ENCODE measurements at regions not wholly inside any gene's neighbourhood (a gene's known extent, or its start where the extent isn't known, plus 50 kb on each side); places are given as distances from the start of the nearest gene placed in this dataset.

GRCh38 chr19:32168606-32169005 is 176.8 kb upstream of the ZNF507 start:
- H4K8ac ChIP-seq (ENCODE audit: low read depth in 2 of 2, low read length in 2 of 2) = no peak overlapping the region
- H2BK15ac ChIP-seq (ENCODE audit: low read depth, low read length) = no peak overlapping the region
- H4K91ac ChIP-seq (ENCODE audit: insufficient read depth, low read depth, low read length) = no peak overlapping the region
- no peak overlapping the region for H3K27ac ChIP-seq (ENCODE audit: insufficient read depth, low read length)
- H3K14ac ChIP-seq (replicated peaks; ENCODE audit: low read depth, low read length) = no peak overlapping the region
- no peaks in the 10 kb centered on the region for H4K20me1 ChIP-seq (ENCODE audit: insufficient read depth, low read length)
- no peaks in the 10 kb centered on the region for H3K79me1 ChIP-seq (ENCODE audit: low read depth in 1 of 2, low read length in 2 of 2)
- no peaks in the 10 kb centered on the region for H3K4me1 ChIP-seq (ENCODE audit: control insufficient read depth, insufficient read depth, low read length)
- BruUV-seq (replicated peaks) = no TSS peak
- no peak overlapping the region for H3K18ac ChIP-seq (ENCODE audit: low read depth, low read length)
- no peak overlapping the region for H3K4me3 ChIP-seq (ENCODE audit: insufficient read depth, low read depth, low read length)
- ChIA-PET CTCF (no interaction called here), POLR2A (ENCODE audit: unreplicated experiment) (no interaction called here)
- no CpG with 5 or more reads among the region's 5 CpGs for WGBS, 2 experiments (ENCODE audit: extremely low coverage in 2 of 2, insufficient read length in 1 of 2)
- in situ Hi-C loops (cut with MboI; ENCODE audit: low sequenced_read_pairs) = no loop called here
- dilution Hi-C loops (cut with HindIII; ENCODE audit: low sequenced_read_pairs, unreplicated experiment) = no loop called here
- no peaks in the 10 kb centered on the region for H3K9me1 ChIP-seq (ENCODE audit: insufficient read depth, low read length)
- no peak overlapping the region for H3K4me2 ChIP-seq (ENCODE audit: low read depth, low read length)
- no peak overlapping the region for H3K56ac ChIP-seq (ENCODE audit: extremely low read depth, insufficient read depth, low read length)
- no peak overlapping the region for H2AK9ac ChIP-seq (replicated peaks; ENCODE audit: low read depth, low read length, poor library complexity)
- no peak overlapping the region for H3K4ac ChIP-seq (ENCODE audit: low read depth, low read length)
- no peak overlapping the region for H2BK5ac ChIP-seq (ENCODE audit: low read depth, low read length, poor library complexity, severe bottlenecking)
- H2BK20ac ChIP-seq (ENCODE audit: low read depth, low read length) = no peak overlapping the region
- DNase-seq (no peak), ATAC-seq (ENCODE audit: low read depth) (no peak)
- no peak overlapping the region for H2BK120ac ChIP-seq (ENCODE audit: low read depth, low read length)
- H4K5ac ChIP-seq (ENCODE audit: low read depth, low read length) = no peak overlapping the region
- H3K9me3 ChIP-seq (ENCODE audit: control insufficient read depth, insufficient read depth, low read length) = peaks cover 2% of the 10 kb centered on the region; the same call in 1 of the 2 replicates
- H3K23ac ChIP-seq (ENCODE audit: low read depth, low read length) = no peak overlapping the region
- H2AFZ ChIP-seq (replicated peaks; ENCODE audit: low read length, poor library complexity) = no peak overlapping the region
- TF ChIP-seq RFX5 (IDR thresholded peaks at IDR 0.05; ENCODE audit: low read depth, low read length) = no peak
- no peak for TF ChIP-seq USF2 (IDR thresholded peaks at IDR 0.05; ENCODE audit: low read depth, low read length)
- TF ChIP-seq CTCF (conservative IDR thresholded peaks at IDR 0.05; ENCODE audit: low read depth, low read length) = no peak
- no peak for TF ChIP-seq MAZ (IDR thresholded peaks at IDR 0.05; ENCODE audit: borderline replicate concordance, low read depth, low read length)
- no peak for TF ChIP-seq CEBPB (IDR thresholded peaks at IDR 0.05; ENCODE audit: low read depth, low read length)
- no peak for TF ChIP-seq RCOR1 (IDR thresholded peaks at IDR 0.05; ENCODE audit: insufficient replicate concordance, low read length)
- TF ChIP-seq NFE2L2 (IDR thresholded peaks at IDR 0.05; ENCODE audit: low read depth, low read length) = no peak
- TF ChIP-seq CHD1 (IDR thresholded peaks at IDR 0.05; ENCODE audit: low read depth, low read length) = no peak
- TF ChIP-seq FOS (IDR thresholded peaks at IDR 0.05; ENCODE audit: low read depth, low read length) = no peak
- no peak for TF ChIP-seq BHLHE40 (IDR thresholded peaks at IDR 0.05; ENCODE audit: low read depth, low read length)
- no peak for TF ChIP-seq ELK1 (IDR thresholded peaks at IDR 0.05; ENCODE audit: borderline replicate concordance, low read depth, low read length)
- TF ChIP-seq SMC3 (IDR thresholded peaks at IDR 0.05; ENCODE audit: low read depth, low read length) = no peak
- no peak for TF ChIP-seq MAFK (IDR thresholded peaks at IDR 0.05; ENCODE audit: low read depth, low read length)
- TF ChIP-seq RAD21 (IDR thresholded peaks at IDR 0.05; ENCODE audit: low read length) = no peak
- no peak for TF ChIP-seq MXI1 (IDR thresholded peaks at IDR 0.05; ENCODE audit: borderline replicate concordance, low read depth, low read length)
- no peak overlapping the region for H2AK5ac ChIP-seq (ENCODE audit: low read depth, low read length)
- intact Hi-C loops (cut with micrococcal nuclease) = no loop called here
- H3K36me3 ChIP-seq (ENCODE audit: control insufficient read depth, insufficient read depth, low read length) = no peaks in the 10 kb centered on the region
- H3K27me3 ChIP-seq (ENCODE audit: control insufficient read depth, insufficient read depth, low read length) = no peaks in the 10 kb centered on the region
- no peak overlapping the region for H3K9ac ChIP-seq (ENCODE audit: low read depth, low read length)

Data from IMR-90 (cell line).